ENCODE measurements at regions not wholly inside any gene's neighbourhood (a gene's known extent, or its start where the extent isn't known, plus 50 kb on each side); places are given as distances from the start of the nearest gene placed in this dataset.

- peak; percentile 86 for DNase-seq (ENCODE audit: low read depth)
- no peak overlapping the region for H3K4me3 ChIP-seq (ENCODE audit: control insufficient read depth, low read depth, low read length)
Observed at GRCh38 chr6:3518356-3519190, 61.7 kb upstream of the SLC22A23 start.

GRCh38 chr6:3517350-3517749, 60.5 kb upstream of the SLC22A23 start:
- peak; percentile 98 for DNase-seq (ENCODE audit: low read depth)
- no peak for TF ChIP-seq CTCF (conservative IDR thresholded peaks at IDR 0.05; ENCODE audit: control insufficient read depth, insufficient read depth, low read depth, low read length)
- no peak overlapping the region for H3K4me3 ChIP-seq (ENCODE audit: control insufficient read depth, low read depth, low read length)

More at GRCh38 chr6:3518356-3519190, 61.7 kb upstream of the SLC22A23 start:
- no peak for TF ChIP-seq CTCF (conservative IDR thresholded peaks at IDR 0.05; ENCODE audit: control insufficient read depth, insufficient read depth, low read depth, low read length)

GRCh38 chr6:3516092-3516491, 59.2 kb upstream of the SLC22A23 start:
- no peak overlapping the region for H3K4me3 ChIP-seq (ENCODE audit: control insufficient read depth, low read depth, low read length)
- no peak for TF ChIP-seq CTCF (conservative IDR thresholded peaks at IDR 0.05; ENCODE audit: control insufficient read depth, insufficient read depth, low read depth, low read length)
- DNase-seq (ENCODE audit: low read depth) = peak; percentile 60

DNA sequence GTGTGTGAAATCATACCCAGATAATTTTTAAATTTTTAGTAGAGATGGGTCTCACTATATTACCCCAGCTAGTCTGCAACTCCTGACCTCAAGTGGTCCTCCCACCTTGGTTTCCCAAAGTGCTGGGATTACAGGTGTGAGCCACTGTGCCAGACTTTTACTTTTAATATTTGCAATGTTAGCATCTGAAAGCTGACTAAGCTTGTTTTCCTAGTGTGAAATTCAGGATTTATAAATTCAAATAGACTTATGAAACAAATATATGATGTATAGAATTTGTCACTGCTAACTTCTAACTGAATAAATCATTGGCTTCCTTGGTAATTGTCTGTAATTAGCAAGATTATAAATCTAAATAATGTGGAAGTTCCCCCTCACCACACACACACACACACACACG, 58.8 kb upstream of the SLC22A23 start:
- no peak for DNase-seq (ENCODE audit: low read depth)
- no peak overlapping the region for H3K4me3 ChIP-seq (ENCODE audit: control insufficient read depth, low read depth, low read length)
- no peak for TF ChIP-seq CTCF (conservative IDR thresholded peaks at IDR 0.05; ENCODE audit: control insufficient read depth, insufficient read depth, low read depth, low read length)

DNA sequence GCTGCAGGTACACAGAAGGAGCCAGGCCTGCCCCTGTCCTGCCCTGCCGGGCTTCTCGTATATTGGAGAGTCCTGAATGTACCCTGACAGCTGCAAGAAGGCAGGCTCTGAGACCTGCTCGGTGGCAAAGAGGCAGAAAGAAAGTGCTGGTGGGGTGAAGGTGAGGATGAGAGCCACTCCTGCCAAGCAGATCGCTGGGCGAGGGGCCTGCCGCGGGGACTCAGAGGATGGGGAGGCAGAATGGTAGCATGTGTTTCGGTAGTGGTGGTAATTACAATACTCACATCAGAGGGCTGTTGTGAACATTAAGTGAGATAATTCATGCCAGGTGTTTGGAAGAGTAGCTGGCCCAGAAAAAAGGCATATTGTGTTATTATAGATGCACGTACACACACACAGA, 56.6 kb upstream of the SLC22A23 start:
- no peak overlapping the region for H3K4me3 ChIP-seq (ENCODE audit: control insufficient read depth, low read depth, low read length)
- no peak for TF ChIP-seq CTCF (conservative IDR thresholded peaks at IDR 0.05; ENCODE audit: control insufficient read depth, insufficient read depth, low read depth, low read length)
- DNase-seq (ENCODE audit: low read depth) = no peak

DNA sequence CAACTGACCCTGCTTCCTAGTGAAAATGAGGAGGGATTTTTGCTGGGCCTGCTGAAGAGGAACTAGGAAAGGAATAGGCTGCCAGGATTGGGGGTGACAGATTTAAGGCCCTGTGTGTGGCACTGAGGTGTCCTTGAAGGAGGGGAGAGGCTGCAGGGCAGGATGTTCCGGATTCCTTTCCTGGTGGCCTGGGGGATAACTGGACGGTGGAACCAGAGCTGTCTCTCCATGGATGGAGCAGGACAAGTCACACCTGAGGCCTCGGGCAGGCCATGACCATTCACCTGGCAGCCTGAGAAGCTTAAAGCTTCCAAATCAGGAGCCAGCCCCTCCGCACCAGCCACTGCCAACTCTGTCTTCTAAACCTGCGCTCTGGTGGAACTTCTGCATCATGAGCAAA, 56.0 kb upstream of the SLC22A23 start:
- no peak for TF ChIP-seq CTCF (conservative IDR thresholded peaks at IDR 0.05; ENCODE audit: control insufficient read depth, insufficient read depth, low read depth, low read length)
- DNase-seq (ENCODE audit: low read depth) = no peak
- H3K4me3 ChIP-seq (ENCODE audit: control insufficient read depth, low read depth, low read length) = no peak overlapping the region

Measured in fibroblast of mammary gland (primary cell).